Pancreas (tissue), 10 donors: ENCODE measurements at regions not wholly inside any gene's neighbourhood (a gene's known extent, or its start where the extent isn't known, plus 50 kb on each side); places are given as distances from the start of the nearest gene placed in this dataset.

Experiments
- ATAC-seq, 4 donors: fragments of 200-7000 bp; cut with Tn5 transposase; one replicate each; pipeline versions ENCODE4 v1.8.0 to v1.9.1; 2020; ENCODE audit warnings: mild to moderate bottlenecking in 4 of 4, moderate library complexity in 4 of 4
- DNase-seq, 6 donors: peaks; one replicate each; pipeline ENCODE4 v3.0.0-alpha.2; 2020
- FAIRE-seq: peaks from 2 replicates; lab custom pipeline; 2012; peaks lifted over from hg19 to GRCh38; lab: Jason Lieb, UNC
- H3K27ac ChIP-seq, 4 donors: fragments of 200-600 bp; sonication (generic); 1 replicate in 3 of 4; 2 replicates in 1 of 4; pipeline versions ENCODE4 v1.5.0 to v1.8.0; 2020
- H3K27me3 ChIP-seq, 4 donors: fragments of 200-600 bp; one replicate each; pipeline ENCODE4 v1.8.0; 2021
- H3K36me3 ChIP-seq, 3 donors: fragments of 200-600 bp; sonication (generic) in 1 of 3; one replicate each; pipeline versions ENCODE4 v1.5.0 to v1.8.0; 2020 to 2021
- H3K4me1 ChIP-seq, 3 donors: fragments of 200-600 bp; one replicate each; pipeline ENCODE4 v1.8.0; 2021
- H3K4me3 ChIP-seq, 4 donors: fragments of 200-600 bp; sonication (generic) in 2 of 4; one replicate each; pipeline versions ENCODE4 v1.5.0 to v1.8.0; 2020 to 2021
- H3K9me3 ChIP-seq, 4 donors: fragments of 200-600 bp; one replicate each; pipeline ENCODE4 v1.8.0; 2021
- WGBS, 2 donors: extraction: QIAGEN DNeasy Blood & Tissue Kit; methylation state at CpG; one replicate each; pipeline ENCODE4 v1.1.7; 2013; 5-methylcytosine and 5-hydroxymethylcytosine counted together
- intact Hi-C, 3 donors: fragments of 100-400 bp; cut with DNase I; formaldehyde crosslinking; loops; one replicate each; pipeline versions ENCODE4 v1.11.1 to v1.14.2; 2022
- TF ChIP-seq, protein P1 (sequence below), 4 donors: fragments of 200-600 bp; sonication (generic) in 3 of 4; IDR thresholded peaks; one replicate each; pipeline versions ENCODE4 v1.5.0 to v1.8.0; 2021; ENCODE audit warnings: antibody characterized with exemption in 4 of 4
- donor health status: healthy with polysubstance abuse.
- donor health status: DM: no; HTN: no; CAD: no; lungs with moderate emphysema.
- donor health status: DM: no; HTN: no; CAD: no.
- donor health status: control.
- donor health status: control.
- donor health status: Bipolar disorder and iron deficiency.
- donor health status: DM: yes; HTN: yes; CAD: no.
- donor health status: DM: no; HTN: no; CAD: no.
- donor health status: DM: no; HTN: no; CAD: no.
- donor health status: DM: yes; HTN: yes; CAD: no.

GRCh38 chr18:37640504-37640903, 74.9 kb upstream of the CELF4 start:
- no peaks in the 10 kb centered on the region for H3K4me1 ChIP-seq
- ATAC-seq (no peak), DNase-seq (no peak), FAIRE-seq (no peak)
- TF ChIP-seq, protein P1, sequence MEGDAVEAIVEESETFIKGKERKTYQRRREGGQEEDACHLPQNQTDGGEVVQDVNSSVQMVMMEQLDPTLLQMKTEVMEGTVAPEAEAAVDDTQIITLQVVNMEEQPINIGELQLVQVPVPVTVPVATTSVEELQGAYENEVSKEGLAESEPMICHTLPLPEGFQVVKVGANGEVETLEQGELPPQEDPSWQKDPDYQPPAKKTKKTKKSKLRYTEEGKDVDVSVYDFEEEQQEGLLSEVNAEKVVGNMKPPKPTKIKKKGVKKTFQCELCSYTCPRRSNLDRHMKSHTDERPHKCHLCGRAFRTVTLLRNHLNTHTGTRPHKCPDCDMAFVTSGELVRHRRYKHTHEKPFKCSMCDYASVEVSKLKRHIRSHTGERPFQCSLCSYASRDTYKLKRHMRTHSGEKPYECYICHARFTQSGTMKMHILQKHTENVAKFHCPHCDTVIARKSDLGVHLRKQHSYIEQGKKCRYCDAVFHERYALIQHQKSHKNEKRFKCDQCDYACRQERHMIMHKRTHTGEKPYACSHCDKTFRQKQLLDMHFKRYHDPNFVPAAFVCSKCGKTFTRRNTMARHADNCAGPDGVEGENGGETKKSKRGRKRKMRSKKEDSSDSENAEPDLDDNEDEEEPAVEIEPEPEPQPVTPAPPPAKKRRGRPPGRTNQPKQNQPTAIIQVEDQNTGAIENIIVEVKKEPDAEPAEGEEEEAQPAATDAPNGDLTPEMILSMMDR (IDR thresholded peaks at IDR 0.05) = no peak
- H3K36me3 ChIP-seq = no peaks in the 10 kb centered on the region
- no peak overlapping the region for H3K27ac ChIP-seq
- H3K27me3 ChIP-seq = no peaks in the 10 kb centered on the region
- intact Hi-C loops = no loop called here
- peaks cover 0 to 3% (median 0%) of the 10 kb centered on the region in 4 donors for H3K9me3 ChIP-seq
- H3K4me3 ChIP-seq = no peak overlapping the region

DNA sequence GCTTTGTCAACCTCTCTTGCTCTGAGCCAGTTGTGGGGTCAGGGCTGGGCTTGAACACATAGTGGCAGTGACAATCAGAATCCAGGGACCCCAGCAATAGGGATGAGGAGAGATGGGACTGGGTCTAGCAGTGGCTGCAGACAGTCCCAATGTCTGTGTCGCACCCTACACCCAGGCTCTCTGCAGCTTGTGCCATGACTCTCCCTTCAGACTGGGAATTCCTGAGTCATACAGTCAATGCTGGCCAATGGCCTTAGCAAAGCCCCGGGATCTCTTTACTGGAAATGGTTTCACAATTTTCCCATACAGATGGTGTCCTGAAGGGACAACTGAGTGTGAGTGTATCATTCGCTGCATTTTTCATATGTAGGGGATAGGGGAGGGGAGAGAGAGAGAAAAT, 74.2 kb upstream of the CELF4 start:
- Histone ChIP-seq H3K36me3 (no peaks in the 10 kb centered on the region), H3K4me1 (no peaks in the 10 kb centered on the region), H3K27ac (no peak overlapping the region), H3K4me3 (no peak overlapping the region), H3K27me3 (no peaks in the 10 kb centered on the region), H3K9me3 (peaks cover 0 to 1% (median 0%) of the 10 kb centered on the region in 4 donors)
- TF ChIP-seq, protein P1 (IDR thresholded peaks at IDR 0.05) = no peak
- FAIRE-seq (no peak), ATAC-seq (no peak), DNase-seq (no peak)
- WGBS, 2 donors = 62% methylated on average over 3 of the region's 3 CpGs
- intact Hi-C loops = no loop called here

DNA sequence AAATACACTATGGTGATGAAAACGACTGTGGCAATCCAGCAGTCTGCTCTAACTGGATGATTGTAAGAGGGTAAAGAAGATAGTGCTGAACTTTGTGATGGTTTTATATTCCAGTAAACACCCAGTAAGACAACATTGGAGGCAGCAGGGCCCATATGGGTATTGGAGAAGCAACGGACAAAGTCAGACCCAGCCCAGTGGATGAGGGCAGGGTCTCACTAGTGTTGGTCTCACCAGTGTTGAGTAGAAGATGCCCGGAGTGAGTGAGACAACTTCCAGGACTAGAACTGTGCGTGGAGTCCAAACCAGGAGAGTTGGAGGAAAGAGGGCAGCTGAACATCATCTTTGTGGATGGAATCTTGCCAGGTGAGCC, 71.9 kb upstream of the CELF4 start:
- WGBS, 2 donors = 43 to 66% methylated on average over 4 of the region's 4 CpGs
- no peaks in the 10 kb centered on the region for H3K9me3 ChIP-seq
- no peaks in the 10 kb centered on the region for H3K27me3 ChIP-seq
- H3K27ac ChIP-seq = no peak overlapping the region
- intact Hi-C loops = no loop called here
- no peak for ATAC-seq
- H3K4me3 ChIP-seq = no peak overlapping the region
- DNase-seq = no peak
- no peaks in the 10 kb centered on the region for H3K36me3 ChIP-seq
- no peak for FAIRE-seq
- H3K4me1 ChIP-seq = no peaks in the 10 kb centered on the region
- TF ChIP-seq, protein P1 (IDR thresholded peaks at IDR 0.05) = no peak

DNA sequence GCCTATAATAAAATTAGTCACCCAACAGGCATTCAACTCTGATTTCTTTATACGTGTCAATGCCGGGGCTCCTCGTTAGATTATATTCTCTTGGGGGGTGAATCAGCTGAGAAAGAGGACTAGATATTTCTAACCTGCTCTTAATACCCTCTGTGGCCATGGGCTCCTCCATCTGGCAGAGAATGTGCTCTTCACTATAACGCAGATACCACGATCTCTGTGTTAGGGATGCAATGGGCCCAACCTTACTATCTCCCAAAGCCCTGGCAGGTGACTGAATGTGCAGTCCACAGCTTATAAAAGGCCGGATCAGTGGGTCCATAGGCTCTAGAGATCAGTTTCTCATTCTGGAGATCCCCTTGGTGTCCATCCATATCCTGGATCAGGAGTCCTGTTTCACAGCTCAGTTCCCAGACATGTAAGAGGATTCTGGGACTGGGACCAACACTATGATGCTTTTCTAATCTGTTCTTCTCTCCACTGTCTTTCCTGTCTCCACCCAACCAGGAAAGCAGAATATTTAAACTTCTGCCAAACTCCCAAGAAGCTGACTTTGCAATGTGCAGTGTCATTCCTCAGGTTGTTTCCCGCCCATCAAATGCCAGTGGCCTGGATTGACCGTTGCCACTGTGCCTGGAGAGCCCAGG, 71.4 kb upstream of the CELF4 start:
- Histone ChIP-seq H3K27me3 (no peaks in the 10 kb centered on the region), H3K27ac (no peak overlapping the region), H3K9me3 (no peaks in the 10 kb centered on the region), H3K4me1 (no peaks in the 10 kb centered on the region), H3K36me3 (no peaks in the 10 kb centered on the region), H3K4me3 (no peak overlapping the region)
- DNase-seq (no peak), ATAC-seq (no peak), FAIRE-seq (no peak)
- WGBS, 2 donors = 73 to 76% methylated on average over 8 of the region's 8 CpGs
- TF ChIP-seq, protein P1 (IDR thresholded peaks at IDR 0.05) = no peak
- intact Hi-C loops = no loop called here

DNA sequence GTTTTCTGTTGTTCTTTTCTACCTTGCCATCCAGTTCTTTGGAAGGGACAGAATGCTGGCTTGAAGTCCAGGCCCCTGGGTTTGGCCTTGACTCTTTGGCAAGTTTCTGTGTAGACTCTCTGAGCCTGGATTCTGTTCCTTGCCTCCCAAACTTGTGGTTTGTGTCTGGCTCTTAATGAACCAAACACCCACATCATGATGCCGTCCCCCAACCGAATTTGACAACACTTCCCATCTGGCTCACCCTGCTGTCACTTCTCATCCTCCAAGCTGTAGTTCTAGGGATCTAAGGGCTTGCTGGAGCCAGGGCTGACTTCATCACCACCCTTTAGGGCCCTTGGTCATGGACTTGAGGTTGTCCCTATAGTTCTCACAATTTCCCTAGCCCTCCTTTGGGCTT, 68.9 kb upstream of the CELF4 start:
- ATAC-seq (no peak), DNase-seq (no peak), FAIRE-seq (no peak)
- Histone ChIP-seq H3K4me3 (no peak overlapping the region), H3K27ac (no peak overlapping the region), H3K36me3 (no peaks in the 10 kb centered on the region), H3K4me1 (no peaks in the 10 kb centered on the region), H3K9me3 (no peaks in the 10 kb centered on the region), H3K27me3 (no peaks in the 10 kb centered on the region)
- intact Hi-C loops = no loop called here
- TF ChIP-seq, protein P1 (IDR thresholded peaks at IDR 0.05) = no peak
- 88 to 89% methylated on average over 2 of the region's 2 CpGs for WGBS, 2 donors
